HEK293 (cell line): ENCODE measurements at regions not wholly inside any gene's neighbourhood (a gene's known extent, or its start where the extent isn't known, plus 50 kb on each side); places are given as distances from the start of the nearest gene placed in this dataset.
"Not testable (repeated sequence)": the region's sequence is repeated elsewhere in the genome, so short reads cannot be mapped to it uniquely, and the experiment has no call there.

Experiments
- CTCF ChIA-PET: fragments of 350-600 bp; formaldehyde crosslinking; extraction: SDS; loops from one replicate; lab custom pipeline; 2021; ENCODE audit warnings: antibody characterized with exemption; lab: Yijun Ruan, JAX
- POLR2A ChIA-PET: fragments of 300-600 bp; formaldehyde crosslinking; extraction: SDS; loops from one replicate; lab custom pipeline; 2020; ENCODE audit warnings: antibody characterized with exemption, inconsistent platforms; lab: Yijun Ruan, JAX
- H3K27ac ChIP-seq: fragments of 200-500 bp; sonication (Bioruptor generic); 2 replicates; pipeline ENCODE4 v1.5.1; 2014; ENCODE audit warnings: low read depth, low read length, control low read depth, inconsistent platforms; ENCODE audit errors: extremely low read depth
- H3K36me3 ChIP-seq, 2 experiments: fragments of 200-500 bp in 1 of 2; sonication (Bioruptor generic) in 1 of 2; 1 replicate in 1 of 2; 2 replicates in 1 of 2; pipeline ENCODE4 v1.5.1; 2014 to 2017; ENCODE audit warnings: inconsistent platforms in 2 of 2, low read length in 2 of 2; ENCODE audit not compliant: control insufficient read depth in 2 of 2, insufficient read depth in 1 of 2
- H3K4me1 ChIP-seq: fragments of 200-500 bp; sonication (Bioruptor generic); 2 replicates; pipeline ENCODE4 v1.5.1; 2014; ENCODE audit warnings: mild to moderate bottlenecking, low read length, inconsistent platforms; ENCODE audit not compliant: control insufficient read depth, insufficient read depth
- H3K4me3 ChIP-seq: 2 replicates; pipeline ENCODE4 v1.5.1; 2011; ENCODE audit warnings: low read depth, mild to moderate bottlenecking, control low read depth, low read length, moderate library complexity
- H3K9me3 ChIP-seq: fragments of 200-500 bp; sonication (Bioruptor generic); 2 replicates; pipeline ENCODE4 v1.5.1; 2014; ENCODE audit warnings: low read depth, low read length, inconsistent platforms; ENCODE audit not compliant: control insufficient read depth, insufficient read depth
- BCL11B ChIP-seq: fragments of 450-650 bp; formaldehyde crosslinking; IDR thresholded peaks from 2 replicates; pipeline ENCODE4 v1.5.1; 2016; ENCODE audit warnings: low read depth, missing biosample characterization, missing genetic modification characterization
- FEZF1 ChIP-seq: fragments of 450-650 bp; formaldehyde crosslinking; IDR thresholded peaks from 2 replicates; pipeline ENCODE4 v1.5.1; 2016; ENCODE audit warnings: missing biosample characterization, missing genetic modification characterization
- HOXD13 ChIP-seq: sonication (generic); formaldehyde crosslinking; IDR thresholded peaks from 2 replicates; pipeline ENCODE4 v1.8.0; 2022; ENCODE audit warnings: missing genetic modification reagents, borderline replicate concordance
- IKZF3 ChIP-seq: fragments of 450-650 bp; IDR thresholded peaks from 2 replicates; pipeline ENCODE4 v1.5.0; 2018; ENCODE audit warnings: missing biosample characterization, mild to moderate bottlenecking, missing genetic modification characterization, moderate library complexity
- KLF7 ChIP-seq: fragments of 450-650 bp; formaldehyde crosslinking; IDR thresholded peaks from 2 replicates; pipeline ENCODE4 v1.5.1; 2016; ENCODE audit warnings: missing biosample characterization, missing genetic modification characterization, borderline replicate concordance
- REST ChIP-seq: fragments of 450-650 bp; formaldehyde crosslinking; IDR thresholded peaks from 2 replicates; pipeline ENCODE4 v1.5.1; 2016; ENCODE audit warnings: missing biosample characterization, missing genetic modification characterization
- TRIM28 ChIP-seq: IDR thresholded peaks from 2 replicates; pipeline ENCODE4 v1.6.1; 2011; ENCODE audit warnings: low read length, control low read depth, borderline replicate concordance
- ZBTB8A ChIP-seq: fragments of 450-650 bp; formaldehyde crosslinking; IDR thresholded peaks from 2 replicates; pipeline ENCODE4 v1.5.1; 2016; ENCODE audit warnings: missing biosample characterization, missing genetic modification characterization
- ZFHX2 ChIP-seq: fragments of 450-650 bp; formaldehyde crosslinking; conservative IDR thresholded peaks from 2 replicates; pipeline ENCODE4 v1.5.1; 2016; ENCODE audit warnings: missing biosample characterization, missing genetic modification characterization
- ZFP41 ChIP-seq: fragments of 450-650 bp; formaldehyde crosslinking; IDR thresholded peaks from 2 replicates; pipeline ENCODE4 v1.5.1; 2016; ENCODE audit warnings: missing biosample characterization, missing genetic modification characterization, borderline replicate concordance
- ZNF112 ChIP-seq: fragments of 450-650 bp; formaldehyde crosslinking; IDR thresholded peaks from 2 replicates; pipeline ENCODE4 v1.5.0; 2017; ENCODE audit warnings: missing biosample characterization, missing genetic modification characterization
- ZNF132 ChIP-seq: fragments of 450-650 bp; formaldehyde crosslinking; IDR thresholded peaks from 2 replicates; pipeline ENCODE4 v1.5.1; 2017; ENCODE audit warnings: missing biosample characterization, missing genetic modification characterization, borderline replicate concordance
- ZNF140 ChIP-seq: fragments of 450-650 bp; formaldehyde crosslinking; IDR thresholded peaks from 2 replicates; pipeline ENCODE4 v1.5.1; 2016; ENCODE audit warnings: missing biosample characterization, missing genetic modification characterization
- ZNF157 ChIP-seq: fragments of 450-650 bp; formaldehyde crosslinking; IDR thresholded peaks from 2 replicates; pipeline ENCODE4 v1.5.1; 2016; ENCODE audit warnings: missing biosample characterization, missing genetic modification characterization
- ZNF214 ChIP-seq: fragments of 450-650 bp; formaldehyde crosslinking; IDR thresholded peaks from 2 replicates; pipeline ENCODE4 v1.5.1; 2017; ENCODE audit warnings: missing biosample characterization, mild to moderate bottlenecking, missing genetic modification characterization, borderline replicate concordance
- ZNF398 ChIP-seq: fragments of 450-650 bp; formaldehyde crosslinking; IDR thresholded peaks from 2 replicates; pipeline ENCODE4 v1.5.1; 2017; ENCODE audit warnings: missing biosample characterization, missing genetic modification characterization
- ZNF416 ChIP-seq: fragments of 450-650 bp; formaldehyde crosslinking; IDR thresholded peaks from 2 replicates; pipeline ENCODE4 v1.5.1; 2016; ENCODE audit warnings: missing biosample characterization, missing genetic modification characterization
- ZNF513 ChIP-seq: fragments of 450-650 bp; IDR thresholded peaks from 2 replicates; pipeline ENCODE4 v1.5.1; 2018; ENCODE audit warnings: missing biosample characterization, missing genetic modification characterization
- ZNF544 ChIP-seq: fragments of 450-650 bp; formaldehyde crosslinking; IDR thresholded peaks from 2 replicates; pipeline ENCODE4 v1.5.0; 2017; ENCODE audit warnings: missing biosample characterization, missing genetic modification characterization
- ZNF549 ChIP-seq: fragments of 450-650 bp; IDR thresholded peaks from 2 replicates; pipeline ENCODE4 v1.5.1; 2018; ENCODE audit warnings: missing biosample characterization, missing genetic modification characterization, mild to moderate bottlenecking, inconsistent platforms, moderate library complexity
- ZNF561 ChIP-seq: fragments of 450-650 bp; IDR thresholded peaks from 2 replicates; pipeline ENCODE4 v1.5.1; 2018; ENCODE audit warnings: missing biosample characterization, missing genetic modification characterization, borderline replicate concordance
- ZNF600 ChIP-seq: fragments of 450-650 bp; formaldehyde crosslinking; IDR thresholded peaks from 2 replicates; pipeline ENCODE4 v1.5.1; 2016; ENCODE audit warnings: missing biosample characterization, missing genetic modification characterization
- ZNF660 ChIP-seq: fragments of 450-650 bp; IDR thresholded peaks from 2 replicates; pipeline ENCODE4 v1.5.1; 2018; ENCODE audit warnings: missing biosample characterization, mild to moderate bottlenecking, missing genetic modification characterization
- ZNF664 ChIP-seq: fragments of 450-650 bp; formaldehyde crosslinking; IDR thresholded peaks from 2 replicates; pipeline ENCODE4 v1.5.1; 2016; ENCODE audit warnings: missing biosample characterization, missing genetic modification characterization
- ZNF670 ChIP-seq: fragments of 450-650 bp; formaldehyde crosslinking; IDR thresholded peaks from 2 replicates; pipeline ENCODE4 v1.5.1; 2016; ENCODE audit warnings: missing biosample characterization, missing genetic modification characterization, low read depth
- ZNF837 ChIP-seq: fragments of 450-650 bp; formaldehyde crosslinking; IDR thresholded peaks from 2 replicates; pipeline ENCODE4 v1.5.1; 2016; ENCODE audit warnings: missing biosample characterization, missing genetic modification characterization

- TF ChIP-seq ZNF670 (tag by site-specific recombination) (no peak), ZNF600 (no peak), ZFP41 (no peak), ZNF112 (tag by site-specific recombination) (no peak), ZNF140 (tag by site-specific recombination) (no peak), IKZF3 (tag by site-specific recombination) (no peak), HOXD13 (CRISPR knock-in tag) (no peak), TRIM28 (no peak), ZNF214 (tag by site-specific recombination) (no peak), ZNF398 (tag by site-specific recombination) (no peak), FEZF1 (tag by site-specific recombination) (no peak)
- TF ChIP-seq, all 188 proteins: peak for 0
Observed at GRCh38 chr4:20158195-20158594, 93.5 kb upstream of the SLIT2 start (continued).

GRCh38 chr4:20151436-20151835, 100.3 kb upstream of the SLIT2 start:
- CTCF ChIA-PET: no interaction called here
- Histone ChIP-seq H3K4me3 (no peak overlapping the region), H3K27ac (no peak overlapping the region), H3K36me3 (no peaks in the 10 kb centered on the region), H3K4me1 (no peaks in the 10 kb centered on the region), H3K9me3 (no peaks in the 10 kb centered on the region)
- no peak for TF ChIP-seq BCL11B (tag by site-specific recombination)
- TF ChIP-seq ZNF416 (tag by site-specific recombination): no peak
- no peak for TF ChIP-seq ZNF549
- TF ChIP-seq ZNF513 (tag by site-specific recombination): no peak
- TF ChIP-seq ZFHX2 (tag by site-specific recombination): no peak
- POLR2A ChIA-PET: no interaction called here

GRCh38 chr4:20149143-20149542, 102.6 kb upstream of the SLIT2 start:
- H3K27ac ChIP-seq, POLR2A ChIA-PET, CTCF ChIA-PET, H3K36me3 ChIP-seq, H3K4me1 ChIP-seq, H3K9me3 ChIP-seq, H3K4me3 ChIP-seq: not testable (repeated sequence)

GRCh38 chr4:20137176-20137575, 114.5 kb upstream of the SLIT2 start:
- ChIA-PET POLR2A (no interaction called here), CTCF (no interaction called here)
- no peaks in the 10 kb centered on the region for H3K36me3 ChIP-seq
- no peaks in the 10 kb centered on the region for H3K9me3 ChIP-seq
- no peaks in the 10 kb centered on the region for H3K4me1 ChIP-seq
- no peak overlapping the region for H3K4me3 ChIP-seq
- H3K27ac ChIP-seq: no peak overlapping the region
- TF ChIP-seq ZNF544 (tag by site-specific recombination) (no peak), ZNF561 (tag by site-specific recombination) (no peak), ZNF132 (no peak), REST (tag by site-specific recombination) (no peak), ZNF660 (tag by site-specific recombination) (no peak), KLF7 (no peak), ZBTB8A (no peak), ZNF837 (tag by site-specific recombination) (no peak), ZNF664 (tag by site-specific recombination) (no peak), ZNF157 (tag by site-specific recombination) (no peak)
